ENCODE measurements at regions not wholly inside any gene's neighbourhood (a gene's known extent, or its start where the extent isn't known, plus 50 kb on each side); places are given as distances from the start of the nearest gene placed in this dataset.
"Not testable (repeated sequence)": the region's sequence is repeated elsewhere in the genome, so short reads cannot be mapped to it uniquely, and the experiment has no call there.

- no peak overlapping the region for H3K4me3 Mint-ChIP-seq
- no peak for ATAC-seq
- no peak for DNase-seq
- H3K27ac Mint-ChIP-seq, result no peak overlapping the region
- H3K4me1 Mint-ChIP-seq, result peaks cover 14% of the 10 kb centered on the region
- peaks cover 10% of the 10 kb centered on the region for H3K27me3 Mint-ChIP-seq
- no peaks in the 10 kb centered on the region for H3K9me3 Mint-ChIP-seq
Measured at GRCh38 chr1:181180407-181181031, 92.0 kb downstream of the IER5 start.

- Mint-ChIP-seq H3K4me3 (no peak overlapping the region), H3K27ac (peak overlapping the region; percentile 28 to 32), H3K27me3 (peaks cover 20% of the 10 kb centered on the region), H3K9me3 (no peaks in the 10 kb centered on the region), H3K4me1 (peaks cover 14% of the 10 kb centered on the region)
- no peak for ATAC-seq
- no peak for DNase-seq
Measured at GRCh38 chr1:181181792-181182585, 93.5 kb downstream of the IER5 start.

- Mint-ChIP-seq H3K27ac (no peak overlapping the region), H3K27me3 (peaks cover 20% of the 10 kb centered on the region), H3K9me3 (no peaks in the 10 kb centered on the region), H3K4me1 (peaks cover 10% of the 10 kb centered on the region), H3K4me3 (no peak overlapping the region)
- no peak for ATAC-seq
- DNase-seq, result no peak
Measured at GRCh38 chr1:181184621-181185020, 96.1 kb downstream of the IER5 start.

GRCh38 chr1:181185461-181185860 is 97.0 kb downstream of the IER5 start:
- Mint-ChIP-seq H3K27ac (no peak overlapping the region), H3K4me3 (no peak overlapping the region), H3K27me3 (peaks cover 22% of the 10 kb centered on the region), H3K4me1 (peaks cover 3% of the 10 kb centered on the region), H3K9me3 (no peaks in the 10 kb centered on the region)
- no peak for ATAC-seq
- DNase-seq, result no peak

GRCh38 chr1:181186133-181186532 is 97.6 kb downstream of the IER5 start:
- not testable (repeated sequence) for H3K4me1 Mint-ChIP-seq, H3K27ac Mint-ChIP-seq, H3K4me3 Mint-ChIP-seq, ATAC-seq, H3K9me3 Mint-ChIP-seq, DNase-seq
- peaks cover 28% of the 10 kb centered on the region for H3K27me3 Mint-ChIP-seq

GRCh38 chr1:181187337-181188126 is 99.0 kb downstream of the IER5 start:
- no peak overlapping the region for H3K27ac Mint-ChIP-seq
- no peak for ATAC-seq
- H3K27me3 Mint-ChIP-seq, result peaks cover 28% of the 10 kb centered on the region
- no peaks in the 10 kb centered on the region for H3K9me3 Mint-ChIP-seq
- no peak for DNase-seq
- no peak overlapping the region for H3K4me3 Mint-ChIP-seq
- H3K4me1 Mint-ChIP-seq, result peaks cover 7% of the 10 kb centered on the region

GRCh38 chr1:181189245-181189644 is 100.7 kb downstream of the IER5 start:
- H3K9me3 Mint-ChIP-seq, result no peaks in the 10 kb centered on the region
- no peak overlapping the region for H3K27ac Mint-ChIP-seq
- H3K27me3 Mint-ChIP-seq, result peaks cover 36% of the 10 kb centered on the region
- ATAC-seq (no peak), DNase-seq (no peak)
- no peak overlapping the region for H3K4me3 Mint-ChIP-seq
- peaks cover 7% of the 10 kb centered on the region for H3K4me1 Mint-ChIP-seq

GRCh38 chr1:181189691-181190363 is 101.3 kb downstream of the IER5 start:
- H3K4me1 Mint-ChIP-seq, result peaks cover 7% of the 10 kb centered on the region
- H3K4me3 Mint-ChIP-seq, result peak overlapping the region in 1 of 2 donors; percentile 16
- H3K27me3 Mint-ChIP-seq, result peaks cover 34% of the 10 kb centered on the region
- DNase-seq (peak; percentile 73 to 86), ATAC-seq (peak; percentile 87)
- H3K27ac Mint-ChIP-seq, result no peak overlapping the region
- H3K9me3 Mint-ChIP-seq, result no peaks in the 10 kb centered on the region

GRCh38 chr1:181190364-181191035 is 102.0 kb downstream of the IER5 start:
- Mint-ChIP-seq H3K9me3 (no peaks in the 10 kb centered on the region), H3K4me3 (peak overlapping the region; percentile 13 to 16), H3K27ac (peak overlapping the region in 1 of 2 donors; percentile 79), H3K4me1 (peaks cover 7% of the 10 kb centered on the region), H3K27me3 (peaks cover 27% of the 10 kb centered on the region)
- ATAC-seq (peak; percentile 45), DNase-seq (no peak)

GRCh38 chr1:181191494-181192040 is 103.1 kb downstream of the IER5 start:
- Mint-ChIP-seq H3K27ac (no peak overlapping the region), H3K27me3 (peaks cover 17% of the 10 kb centered on the region)
- ATAC-seq, result no peak

GRCh38 chr1:181192316-181192715 is 103.8 kb downstream of the IER5 start:
- Mint-ChIP-seq H3K9me3 (no peaks in the 10 kb centered on the region), H3K27ac (no peak overlapping the region), H3K4me3 (no peak overlapping the region), H3K4me1 (peaks cover 7% of the 10 kb centered on the region), H3K27me3 (peaks cover 17% of the 10 kb centered on the region)
- DNase-seq (no peak), ATAC-seq (no peak)

More at GRCh38 chr1:181191494-181192040, 103.1 kb downstream of the IER5 start:
- Mint-ChIP-seq H3K4me1 (peaks cover 7% of the 10 kb centered on the region), H3K4me3 (no peak overlapping the region), H3K9me3 (no peaks in the 10 kb centered on the region)
- no peak for DNase-seq

- peaks cover 4% of the 10 kb centered on the region for H3K4me1 Mint-ChIP-seq
- no peak overlapping the region for H3K27ac Mint-ChIP-seq
Measured at GRCh38 chr1:181202986-181203555, 114.6 kb downstream of the IER5 start.

GRCh38 chr1:181204530-181204929 is 116.0 kb downstream of the IER5 start:
- H3K4me1 Mint-ChIP-seq, result peaks cover 4% of the 10 kb centered on the region
- no peaks in the 10 kb centered on the region for H3K27me3 Mint-ChIP-seq
- H3K27ac Mint-ChIP-seq, result no peak overlapping the region
- H3K4me3 Mint-ChIP-seq, result no peak overlapping the region
- peaks cover 0 to 4% of the 10 kb centered on the region in 2 donors for H3K9me3 Mint-ChIP-seq
- DNase-seq (no peak), ATAC-seq (no peak)

More at GRCh38 chr1:181202986-181203555, 114.6 kb downstream of the IER5 start:
- DNase-seq (no peak), ATAC-seq (no peak)
- Mint-ChIP-seq H3K9me3 (peaks cover 0 to 4% of the 10 kb centered on the region in 2 donors), H3K27me3 (no peaks in the 10 kb centered on the region), H3K4me3 (no peak overlapping the region)

GRCh38 chr1:181205901-181206300 is 117.4 kb downstream of the IER5 start:
- Mint-ChIP-seq H3K27me3 (peaks cover 1% of the 10 kb centered on the region), H3K9me3 (no peaks in the 10 kb centered on the region), H3K27ac (no peak overlapping the region), H3K4me3 (no peak overlapping the region), H3K4me1 (peaks cover 4% of the 10 kb centered on the region)
- no peak for ATAC-seq
- DNase-seq, result no peak
